Cardiac fibroblast (primary cell): ENCODE measurements at regions not wholly inside any gene's neighbourhood (a gene's known extent, or its start where the extent isn't known, plus 50 kb on each side); places are given as distances from the start of the nearest gene placed in this dataset.

Experiments
- DNase-seq, 2 donors: peaks; one replicate each; pipeline versions ENCODE4 v3.0.0 to v3.0.0-alpha.2; 2010; ENCODE audit warnings: low read depth in 2 of 2
- H3K4me3 ChIP-seq, 2 donors: replicated peaks in 1 of 2; 1 replicate in 1 of 2; 2 replicates in 1 of 2; pipeline ENCODE4 v1.5.1; 2011; ENCODE audit warnings: low read depth in 2 of 2, low read length in 2 of 2, mild to moderate bottlenecking in 2 of 2, moderate library complexity in 1 of 2
- CTCF ChIP-seq: IDR thresholded peaks from one replicate; pipeline ENCODE4 v1.5.1; 2011; ENCODE audit warnings: low read depth, mild to moderate bottlenecking, low read length, inconsistent platforms

DNA sequence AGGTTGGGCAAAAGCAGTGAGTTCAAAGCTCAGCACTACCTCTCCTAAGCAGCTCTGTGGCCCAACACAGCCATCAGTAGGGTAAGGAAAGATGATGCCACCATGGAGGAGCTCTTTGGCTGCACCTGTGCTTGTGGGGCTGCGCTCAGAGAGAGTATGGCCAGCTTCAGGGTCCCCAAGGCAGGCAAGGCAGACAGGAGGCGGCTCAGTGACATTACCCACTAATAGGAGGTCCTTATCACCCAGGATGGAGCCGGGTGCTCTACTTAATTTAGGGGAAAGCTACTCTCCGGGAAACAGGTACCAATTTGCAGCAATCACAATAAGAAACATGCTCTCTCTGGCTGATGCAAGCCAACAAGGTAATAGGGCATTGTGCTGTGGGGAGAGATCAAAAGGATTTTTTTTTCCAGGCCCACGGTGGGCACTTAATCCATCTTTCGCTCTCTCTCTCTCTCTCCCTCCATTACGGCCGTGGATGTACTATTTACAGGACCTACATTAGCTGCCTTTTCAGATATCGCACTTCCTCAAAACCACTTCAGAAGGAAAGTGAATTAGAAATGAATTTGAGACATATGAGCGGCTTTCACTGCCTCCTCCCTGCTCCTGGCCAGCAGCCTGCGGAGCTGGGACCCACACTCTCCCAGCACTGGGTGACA lies 446.3 kb downstream of the SOX6 start:
- no peak overlapping the region for H3K4me3 ChIP-seq
- no peak for TF ChIP-seq CTCF
- DNase-seq = no peak

DNA sequence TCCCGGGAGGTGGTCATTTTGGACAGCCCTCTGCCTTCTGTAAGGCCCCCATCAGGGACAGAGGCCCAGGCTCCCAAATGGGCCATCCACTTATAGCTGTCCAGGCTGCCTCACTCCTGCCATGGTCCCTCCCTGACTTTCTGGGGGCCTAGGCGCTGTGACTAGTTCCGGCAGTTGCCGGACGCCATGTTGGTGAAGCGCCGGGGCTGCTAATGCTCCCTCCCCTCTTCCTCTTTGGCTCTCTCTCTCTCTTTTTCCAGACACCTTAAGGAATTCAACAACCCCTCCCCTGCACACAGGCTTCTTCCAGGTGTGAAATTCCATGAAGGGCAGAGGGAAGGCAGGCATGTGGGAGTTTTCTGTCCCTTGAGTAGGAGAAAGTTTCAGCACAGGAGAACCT lies 445.6 kb downstream of the SOX6 start:
- no peak overlapping the region for H3K4me3 ChIP-seq
- DNase-seq = no peak
- no peak for TF ChIP-seq CTCF

DNA sequence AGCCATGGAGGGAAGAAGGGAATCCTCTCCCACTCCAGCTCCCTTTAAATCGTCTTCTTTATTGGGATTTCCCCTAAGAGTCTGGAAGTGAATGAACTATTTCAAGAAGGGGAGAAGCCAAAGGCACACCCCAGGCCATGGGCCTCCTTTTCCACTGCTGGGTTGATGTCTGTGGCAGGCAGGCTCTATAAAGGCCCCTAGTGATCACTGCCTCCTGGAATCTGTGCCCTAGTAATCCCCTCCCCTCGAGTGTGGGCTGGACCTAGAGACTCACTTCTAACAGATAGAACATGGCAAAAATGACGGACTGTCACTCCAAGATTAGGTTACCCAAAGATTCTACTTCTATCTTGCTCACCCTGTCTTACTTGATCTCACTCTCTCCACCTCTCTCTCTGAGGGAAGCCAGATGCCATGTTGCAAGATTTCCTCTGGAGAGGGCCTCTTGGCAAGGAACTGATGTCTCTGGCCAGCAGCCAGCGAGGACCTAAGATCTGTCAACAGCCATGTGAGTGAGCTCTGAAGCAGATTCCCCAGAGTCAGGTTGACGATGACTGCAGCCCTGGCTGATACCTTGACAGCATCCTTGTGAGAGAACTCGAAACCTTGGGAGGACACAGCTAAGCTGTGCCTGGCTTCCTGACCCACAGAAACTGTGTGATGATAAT lies 444.8 kb downstream of the SOX6 start:
- no peak for TF ChIP-seq CTCF
- DNase-seq = peak; percentile 70 to 84
- no peak overlapping the region for H3K4me3 ChIP-seq

DNA sequence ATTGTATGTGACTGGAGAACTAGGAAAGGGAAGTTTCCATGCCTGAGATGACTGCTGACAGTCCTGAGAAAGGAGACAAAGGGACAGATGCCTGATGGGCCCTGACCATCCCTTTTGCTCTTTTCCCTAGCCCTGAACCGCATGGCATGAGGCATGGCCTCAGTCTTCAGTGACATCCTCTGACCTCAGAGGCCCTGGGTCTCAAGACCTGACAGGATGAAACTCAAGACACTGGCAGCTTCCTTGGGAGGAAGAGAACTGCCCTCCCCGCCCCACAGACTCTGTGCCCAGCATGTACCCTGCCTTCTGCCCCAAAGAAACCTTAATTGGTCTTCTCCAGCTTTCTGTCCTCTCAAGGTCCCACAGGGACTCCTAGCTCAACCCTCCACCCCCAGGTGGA lies 444.1 kb downstream of the SOX6 start:
- no peak for DNase-seq
- no peak for TF ChIP-seq CTCF
- H3K4me3 ChIP-seq = no peak overlapping the region

- DNase-seq = no peak
- no peak for TF ChIP-seq CTCF
- H3K4me3 ChIP-seq = no peak overlapping the region
These were observed 443.5 kb downstream of the SOX6 start for GRCh38 chr11:15912825-15913224.

GRCh38 chr11:15913261-15913660 lies 443.1 kb downstream of the SOX6 start:
- TF ChIP-seq CTCF = no peak
- no peak for DNase-seq
- H3K4me3 ChIP-seq = no peak overlapping the region
